Esophagus mucosa (tissue), 1 donor: ENCODE measurements at regions not wholly inside any gene's neighbourhood (a gene's known extent, or its start where the extent isn't known, plus 50 kb on each side); places are given as distances from the start of the nearest gene placed in this dataset.

ENCODE experiments used
- ATAC-seq: fragments of 200-7000 bp; cut with Tn5 transposase; one replicate; pipeline ENCODE4 v1.9.1; 2020
- donor health status: DM: yes; HTN: yes; CAD: no.

DNA sequence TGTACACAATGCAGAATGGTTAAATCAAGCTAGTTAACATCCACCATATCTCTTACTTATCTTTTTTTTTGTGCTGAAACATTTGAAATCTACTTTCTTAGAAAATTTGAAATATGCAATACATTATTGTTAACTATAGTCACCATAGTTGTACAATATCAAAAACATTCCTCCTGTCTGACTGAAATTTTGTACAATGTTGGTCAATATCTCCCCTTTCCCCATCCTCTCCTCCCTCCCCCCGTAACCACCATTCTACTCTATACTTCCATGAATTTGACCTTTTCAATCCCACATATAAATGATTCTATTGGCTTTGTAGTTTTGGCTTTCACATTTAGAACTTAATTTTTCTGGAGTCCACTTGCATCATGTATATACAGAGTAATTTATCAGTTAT is 63.5 kb upstream of the DCD start:
- ATAC-seq = no peak

DNA sequence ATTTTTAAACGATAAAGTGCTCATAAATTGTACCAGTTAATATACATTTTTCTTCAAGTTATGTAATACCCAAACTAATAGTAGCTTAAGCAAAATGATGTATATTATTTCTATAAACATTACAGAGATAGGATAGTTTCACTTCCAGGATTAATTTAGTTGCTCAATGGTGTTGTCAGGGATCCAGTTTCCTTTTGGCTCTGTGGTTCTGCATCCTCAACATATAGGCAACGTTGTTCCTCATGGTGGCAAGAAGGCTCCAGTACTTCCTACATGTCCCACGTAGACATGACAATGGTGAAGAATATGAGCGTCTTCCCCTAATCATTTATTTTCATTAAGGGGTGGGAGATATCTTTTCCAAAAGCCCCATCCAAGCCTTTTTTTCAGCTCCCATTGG is 60.7 kb upstream of the DCD start:
- ATAC-seq = no peak

GRCh38 chr12:54704202-54704601 is 56.0 kb upstream of the DCD start:
- ATAC-seq = no peak

DNA sequence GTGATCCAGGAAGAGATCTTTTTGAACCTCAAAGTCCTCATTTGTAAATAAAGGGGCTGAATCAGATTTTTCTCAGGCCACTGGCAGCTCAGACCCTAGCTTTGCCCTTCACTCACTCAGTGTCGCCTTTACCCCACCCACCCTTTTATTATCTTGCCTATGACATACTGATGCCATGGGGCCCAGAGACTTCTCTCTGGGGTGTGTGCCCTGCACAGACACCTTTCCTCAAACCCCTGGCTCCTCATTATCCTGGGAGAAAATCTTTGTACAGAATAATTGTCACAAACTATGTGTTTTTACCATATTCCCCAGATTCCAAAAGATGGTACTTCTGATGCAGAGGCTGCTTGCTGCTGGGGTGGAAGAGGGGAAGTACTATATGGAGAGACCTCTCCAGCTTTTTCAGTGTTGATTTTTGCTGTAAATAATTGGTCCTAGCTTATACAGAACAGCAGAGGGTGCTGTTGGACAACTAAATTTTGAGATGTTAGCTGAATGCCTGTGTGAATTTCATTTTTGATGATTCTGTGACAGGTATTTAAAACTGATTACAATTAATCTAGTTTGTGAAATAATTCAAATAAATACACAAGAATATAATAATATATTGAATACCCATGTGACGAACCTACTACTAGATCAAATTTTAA is 53.9 kb upstream of the DCD start:
- ATAC-seq = no peak

DNA sequence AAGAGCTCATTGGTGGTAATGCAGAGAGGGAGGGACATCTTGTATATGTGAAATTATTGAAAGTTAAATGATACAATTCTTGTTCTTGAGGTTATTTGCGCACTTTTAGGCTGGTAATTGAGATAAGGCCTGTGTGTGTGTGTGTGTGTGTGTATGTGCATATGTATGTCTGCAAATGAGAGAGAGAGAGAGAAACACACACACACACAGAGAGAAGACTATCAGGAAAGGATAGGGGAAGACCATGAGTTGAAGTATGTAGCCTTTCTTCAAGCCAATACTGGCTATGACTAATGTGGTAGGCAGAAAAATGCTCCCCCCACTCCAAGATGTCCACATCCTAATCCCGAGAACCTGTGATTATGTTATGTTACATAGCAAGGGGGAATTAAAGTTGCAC is 52.7 kb upstream of the DCD start:
- ATAC-seq = no peak

GRCh38 chr12:54700301-54700700 is 52.1 kb upstream of the DCD start:
- no peak for ATAC-seq
